ENCODE measurements at regions not wholly inside any gene's neighbourhood (a gene's known extent, or its start where the extent isn't known, plus 50 kb on each side); places are given as distances from the start of the nearest gene placed in this dataset.
"Not testable (repeated sequence)": the region's sequence is repeated elsewhere in the genome, so short reads cannot be mapped to it uniquely, and the experiment has no call there.

GRCh38 chr3:177358091-177358976 lies 161.1 kb upstream of the TBL1XR1 start:
- peak; percentile 96 for DNase-seq (ENCODE audit: low read depth)

- no peak for DNase-seq (ENCODE audit: low read depth)
These were observed 161.8 kb upstream of the TBL1XR1 start for GRCh38 chr3:177358977-177359592.

GRCh38 chr3:177359593-177360357 lies 162.5 kb upstream of the TBL1XR1 start:
- peak; percentile 99 for DNase-seq (ENCODE audit: low read depth)

GRCh38 chr3:177361081-177361938 lies 164.0 kb upstream of the TBL1XR1 start:
- no peak for DNase-seq (ENCODE audit: low read depth)

GRCh38 chr3:177362626-177363025 lies 165.3 kb upstream of the TBL1XR1 start:
- DNase-seq (ENCODE audit: low read depth): peak; percentile 21

- no peak for DNase-seq (ENCODE audit: low read depth)
These were observed 167.0 kb upstream of the TBL1XR1 start for GRCh38 chr3:177364236-177364635.

GRCh38 chr3:177365294-177365693 lies 168.0 kb upstream of the TBL1XR1 start:
- DNase-seq (ENCODE audit: low read depth): not testable (repeated sequence)

GRCh38 chr3:177367788-177368187 lies 170.5 kb upstream of the TBL1XR1 start:
- DNase-seq (ENCODE audit: low read depth): no peak

- no peak for DNase-seq (ENCODE audit: low read depth)
These were observed 173.1 kb upstream of the TBL1XR1 start for GRCh38 chr3:177370246-177370822.

- DNase-seq (ENCODE audit: low read depth): no peak
These were observed 173.9 kb upstream of the TBL1XR1 start for GRCh38 chr3:177371146-177371545.

GRCh38 chr3:177371888-177372287 lies 174.6 kb upstream of the TBL1XR1 start:
- DNase-seq (ENCODE audit: low read depth): no peak

- no peak for DNase-seq (ENCODE audit: low read depth)
These were observed 177.0 kb upstream of the TBL1XR1 start for GRCh38 chr3:177374323-177374722.

- no peak for DNase-seq (ENCODE audit: low read depth)
These were observed 178.0 kb upstream of the TBL1XR1 start for GRCh38 chr3:177375316-177375715.

- no peak for DNase-seq (ENCODE audit: low read depth)
These were observed 179.9 kb upstream of the TBL1XR1 start for GRCh38 chr3:177377166-177377565.

- DNase-seq (ENCODE audit: low read depth): no peak
These were observed 180.9 kb upstream of the TBL1XR1 start for GRCh38 chr3:177378168-177378567.

- no peak for DNase-seq (ENCODE audit: low read depth)
These were observed 181.8 kb upstream of the TBL1XR1 start for GRCh38 chr3:177379045-177379444.

- no peak for DNase-seq (ENCODE audit: low read depth)
These were observed 183.8 kb upstream of the TBL1XR1 start for GRCh38 chr3:177381070-177381469.

- no peak for DNase-seq (ENCODE audit: low read depth)
These were observed 185.7 kb upstream of the TBL1XR1 start for GRCh38 chr3:177382944-177383343.

- no peak for DNase-seq (ENCODE audit: low read depth)
These were observed 187.9 kb upstream of the TBL1XR1 start for GRCh38 chr3:177385186-177385585.

GRCh38 chr3:177385831-177386301 lies 188.6 kb upstream of the TBL1XR1 start:
- peak; percentile 67 for DNase-seq (ENCODE audit: low read depth)

- no peak for DNase-seq (ENCODE audit: low read depth)
These were observed 190.9 kb upstream of the TBL1XR1 start for GRCh38 chr3:177388209-177388608.
